GM12878 (cell line): ENCODE measurements at regions not wholly inside any gene's neighbourhood (a gene's known extent, or its start where the extent isn't known, plus 50 kb on each side); places are given as distances from the start of the nearest gene placed in this dataset.

ENCODE experiments used
- ATAC-seq: fragments of 200-7000 bp; cut with Tn5 transposase; 3 replicates; pipeline ENCODE4 v1.9.1; 2020; ENCODE audit warnings: mild to moderate bottlenecking, moderate library complexity
- BruUV-seq: library from RNA; stranded (reverse); fragments of 400-500 nt; replicated peaks from 2 replicates; lab custom pipeline; 2021; lab: Mats Ljungman, UMichigan
- CTCF ChIA-PET: fragments of 300-600 bp; sonication (Branson Sonifier 250); formaldehyde crosslinking; extraction: SDS; loops from one replicate; lab custom pipeline; 2021; ENCODE audit warnings: inconsistent platforms; lab: Yijun Ruan, JAX
- POLR2A ChIA-PET: fragments of 350-600 bp; formaldehyde crosslinking; extraction: SDS; loops from one replicate; lab custom pipeline; 2021; ENCODE audit warnings: inconsistent platforms; lab: Charles Lee
- RAD21 ChIA-PET: fragments of 300-600 bp; sonication (Branson Sonifier 250); formaldehyde crosslinking; loops from one replicate; lab custom pipeline; 2023; ENCODE audit warnings: antibody characterized with exemption; ENCODE audit not compliant: unreplicated experiment; lab: Charles Lee
- SMC1A ChIA-PET: fragments of 300-600 bp; sonication (Branson Sonifier 250); formaldehyde crosslinking; loops from one replicate; lab custom pipeline; 2023; ENCODE audit not compliant: unreplicated experiment, uncharacterized antibody; lab: Charles Lee
- DNase-seq: peaks from one replicate; pipeline ENCODE4 v3.0.0-alpha.2; 2011; ENCODE audit warnings: low read depth, low spot score
- FAIRE-seq: peaks from 3 replicates; lab custom pipeline; 2011; peaks lifted over from hg19 to GRCh38; lab: Jason Lieb, UNC
- H2AFZ ChIP-seq: 2 replicates; pipeline ENCODE4 v1.6.0; 2011; ENCODE audit warnings: low read depth, low read length, control low read depth; ENCODE audit not compliant: control insufficient read depth
- H3K27ac ChIP-seq: 2 replicates; pipeline ENCODE4 v1.5.1; 2011; ENCODE audit warnings: control low read depth; ENCODE audit not compliant: control insufficient read depth, insufficient read depth
- H3K27me3 ChIP-seq, 2 experiments: replicated peaks in 1 of 2; 2 replicates each; pipeline versions ENCODE4 v1.6.0 to v1.6.1; 2011; ENCODE audit warnings: low read length in 1 of 2; ENCODE audit not compliant: control insufficient read depth in 2 of 2, insufficient read depth in 2 of 2
- H3K36me3 ChIP-seq, 2 experiments: 2 replicates each; pipeline ENCODE4 v1.5.1; 2011; ENCODE audit warnings: low read length in 1 of 2; ENCODE audit not compliant: control insufficient read depth in 2 of 2, insufficient read depth in 2 of 2
- H3K4me1 ChIP-seq: 2 replicates; pipeline ENCODE4 v1.6.1; 2011; ENCODE audit warnings: mild to moderate bottlenecking, low read length, moderate library complexity, mixed read lengths; ENCODE audit not compliant: control insufficient read depth, insufficient read depth
- H3K4me2 ChIP-seq: 2 replicates; pipeline ENCODE4 v1.6.0; 2011; ENCODE audit warnings: control low read depth; ENCODE audit not compliant: control insufficient read depth, insufficient read depth
- H3K4me3 ChIP-seq: fragments of 200-600 bp; sonication (generic); 2 replicates; pipeline ENCODE4 v1.5.1; 2016
- H3K79me2 ChIP-seq: 2 replicates; pipeline ENCODE4 v1.6.0; 2011; ENCODE audit warnings: low read length; ENCODE audit not compliant: control insufficient read depth, insufficient read depth
- H3K9ac ChIP-seq: 2 replicates; pipeline ENCODE4 v1.8.0; 2011; ENCODE audit warnings: low read length, control low read depth, mixed read lengths; ENCODE audit not compliant: control insufficient read depth, insufficient read depth
- H3K9me3 ChIP-seq: replicated peaks from 3 replicates; pipeline ENCODE4 v1.5.1; 2011; ENCODE audit warnings: mild to moderate bottlenecking, low read length; ENCODE audit not compliant: control insufficient read depth, insufficient read depth
- H4K20me1 ChIP-seq: 2 replicates; pipeline ENCODE4 v1.6.0; 2011; ENCODE audit not compliant: control insufficient read depth, insufficient read depth
- ASH2L ChIP-seq: fragments of 300-600, 200-600 bp; sonication (generic); IDR thresholded peaks from 2 replicates; pipeline ENCODE4 v1.6.1; 2017; ENCODE audit warnings: low read depth, mild to moderate bottlenecking, borderline replicate concordance
- ATF3 ChIP-seq: IDR thresholded peaks from 2 replicates; pipeline ENCODE4 v1.6.1; 2011; ENCODE audit warnings: low read depth, mild to moderate bottlenecking, low read length, moderate library complexity, borderline replicate concordance; ENCODE audit errors: extremely low read depth
- CEBPB ChIP-seq, 2 experiments: fragments of 150-350 bp in 1 of 2; IDR thresholded peaks; 2 replicates each; pipeline ENCODE4 v1.6.1; 2012 to 2014; ENCODE audit warnings: low read depth in 2 of 2, low read length in 2 of 2, borderline replicate concordance in 1 of 2, inconsistent platforms in 1 of 2
- CEBPZ ChIP-seq: fragments of 150-350 bp; IDR thresholded peaks from 2 replicates; pipeline ENCODE4 v1.6.1; 2016; ENCODE audit warnings: low read depth, low read length
- E2F8 ChIP-seq: fragments of 450-650 bp; IDR thresholded peaks from 2 replicates; pipeline ENCODE4 v1.6.1; 2018; ENCODE audit warnings: mild to moderate bottlenecking, low read depth, moderate library complexity; ENCODE audit not compliant: partially characterized antibody
- EED ChIP-seq: sonication (generic); IDR thresholded peaks from 2 replicates; pipeline ENCODE4 v1.6.1; 2016; ENCODE audit warnings: antibody characterized with exemption, low read depth
- GABPA ChIP-seq: IDR thresholded peaks from 2 replicates; pipeline ENCODE4 v1.6.1; 2014; ENCODE audit warnings: antibody characterized with exemption, low read depth, mild to moderate bottlenecking, inconsistent platforms
- MYB ChIP-seq: fragments of 150-350 bp; IDR thresholded peaks from 2 replicates; pipeline ENCODE4 v1.6.1; 2014; ENCODE audit warnings: mild to moderate bottlenecking, low read depth, low read length, borderline replicate concordance
- POLR2AphosphoS2 ChIP-seq: IDR thresholded peaks from 2 replicates; pipeline ENCODE4 v1.6.1; 2011; ENCODE audit warnings: low read depth, mild to moderate bottlenecking, low read length, improper control_type of control experiment, moderate library complexity
- RB1 ChIP-seq: fragments of 450-650 bp; formaldehyde crosslinking; IDR thresholded peaks from 2 replicates; pipeline ENCODE4 v1.6.1; 2017; ENCODE audit warnings: mild to moderate bottlenecking, borderline replicate concordance
- REST ChIP-seq: IDR thresholded peaks from 2 replicates; pipeline ENCODE4 v1.6.1; 2012; ENCODE audit warnings: mild to moderate bottlenecking, low read depth, low read length
- SREBF1 ChIP-seq: IDR thresholded peaks from 2 replicates; pipeline ENCODE4 v1.6.1; 2012; ENCODE audit warnings: mild to moderate bottlenecking, low read length
- TBL1XR1 ChIP-seq: IDR thresholded peaks from 2 replicates; pipeline ENCODE4 v1.6.1; 2012; ENCODE audit warnings: low read depth, low read length, improper control_type of control experiment
- ZNF217 ChIP-seq: fragments of 450-650 bp; IDR thresholded peaks from 2 replicates; pipeline ENCODE4 v1.6.1; 2017; ENCODE audit warnings: antibody characterized with exemption, mild to moderate bottlenecking
- WGBS: methylation state at CpG from one replicate; pipeline ENCODE4 v1.1.6; 2016; ENCODE audit warnings: low lambda C conversion rate; ENCODE audit not compliant: insufficient replicate concordance, insufficient coverage; ENCODE audit errors: missing lambda C conversion rate; 5-methylcytosine and 5-hydroxymethylcytosine counted together
- in situ Hi-C: fragments of 300-500 bp; cut with MboI; formaldehyde crosslinking; loops from 9 replicates; pipeline ENCODE4 v1.14.3; 2018; ENCODE audit warnings: mixed read lengths
- intact Hi-C: fragments of 100-400 bp; cut with micrococcal nuclease; formaldehyde crosslinking; loops from one replicate; pipeline ENCODE4 v1.14.2; 2022; ENCODE audit not compliant: unreplicated experiment

- TF ChIP-seq REST, result no peak
- no peak for TF ChIP-seq POLR2AphosphoS2
- no peak for TF ChIP-seq ZNF217
- no peak for TF ChIP-seq MYB
- TF ChIP-seq CEBPB (IDR thresholded peaks at IDR 0.05; ENCODE audit: borderline replicate concordance in 1 of 2, low read depth in 2 of 2, low read length in 2 of 2), result no peak
- TF ChIP-seq TBL1XR1, result no peak
Observed at GRCh38 chr14:27668531-27668930, 1070.7 kb upstream of the NOVA1 start (continued).

- POLR2A ChIA-PET, result no interaction called here
- TF ChIP-seq CEBPZ (no peak), POLR2AphosphoS2 (no peak), GABPA (no peak), RB1 (no peak), SREBF1 (no peak), EED (no peak), ASH2L (no peak), ATF3 (no peak), E2F8 (no peak)
Observed at GRCh38 chr14:27672047-27672446, 1074.2 kb upstream of the NOVA1 start.

More at GRCh38 chr14:27672047-27672446, 1074.2 kb upstream of the NOVA1 start:
- DNase-seq (no peak), ATAC-seq (no peak), FAIRE-seq (no peak)
- ChIA-PET CTCF (no interaction called here), RAD21 (no interaction called here), SMC1A (no interaction called here)
- H3K27me3 ChIP-seq, result no peaks in the 10 kb centered on the region
- H2AFZ ChIP-seq, result no peak overlapping the region
- no peaks in the 10 kb centered on the region for H3K4me1 ChIP-seq
- H4K20me1 ChIP-seq, result no peaks in the 10 kb centered on the region
- intact Hi-C loops, result no loop called here
- BruUV-seq, result no TSS peak
- H3K9me3 ChIP-seq, result no peaks in the 10 kb centered on the region
- H3K36me3 ChIP-seq, result no peaks in the 10 kb centered on the region
- H3K79me2 ChIP-seq, result no peaks in the 10 kb centered on the region
- H3K9ac ChIP-seq, result no peak overlapping the region
- 30% methylated on average over 3 of the region's 3 CpGs for WGBS
- H3K4me2 ChIP-seq, result no peak overlapping the region
- in situ Hi-C loops, result no loop called here
- no peak overlapping the region for H3K27ac ChIP-seq
- no peak overlapping the region for H3K4me3 ChIP-seq
